Neural progenitor cell (in vitro differentiated cells): ENCODE measurements at regions not wholly inside any gene's neighbourhood (a gene's known extent, or its start where the extent isn't known, plus 50 kb on each side); places are given as distances from the start of the nearest gene placed in this dataset.

Experiments
- CTCF ChIP-seq: fragments of 200-600 bp; sonication (generic); IDR thresholded peaks from 2 replicates; pipeline ENCODE4 v1.5.1; 2017; ENCODE audit warnings: antibody characterized with exemption, mild to moderate bottlenecking
- EZH2 ChIP-seq: fragments of 200-600 bp; sonication (generic); IDR thresholded peaks from 2 replicates; pipeline ENCODE4 v1.6.1; 2017; ENCODE audit warnings: antibody characterized with exemption, mild to moderate bottlenecking, moderate library complexity
- EZH2phosphoT487 ChIP-seq: fragments of 200-600 bp; sonication (generic); IDR thresholded peaks from 2 replicates; pipeline ENCODE4 v1.6.1; 2017; ENCODE audit warnings: antibody characterized with exemption

GRCh38 chr17:6244253-6244652 is 174.1 kb downstream of the WSCD1 start:
- TF ChIP-seq CTCF (no peak), EZH2phosphoT487 (no peak), EZH2 (no peak)
